HCT116 (cell line): ENCODE measurements at regions not wholly inside any gene's neighbourhood (a gene's known extent, or its start where the extent isn't known, plus 50 kb on each side); places are given as distances from the start of the nearest gene placed in this dataset.

Source experiments
- ATAC-seq: fragments of 200-7000 bp; cut with Tn5 transposase; 2 replicates; pipeline ENCODE4 v1.9.1; 2020; ENCODE audit warnings: mild to moderate bottlenecking, moderate library complexity
- BruUV-seq: library from RNA; stranded (reverse); fragments of 400-500 nt; replicated peaks from 2 replicates; lab custom pipeline; 2021; lab: Mats Ljungman, UMichigan
- CTCF ChIA-PET: fragments of 300-600 bp; sonication (Branson Sonifier 250); formaldehyde crosslinking; loops from one replicate; lab custom pipeline; 2021; ENCODE audit warnings: antibody characterized with exemption; lab: Charles Lee
- POLR2A ChIA-PET: fragments of 300-600, 350-600 bp; sonication (Branson Sonifier 250); formaldehyde crosslinking; loops from one replicate; lab custom pipeline; 2021; ENCODE audit warnings: antibody characterized with exemption; lab: Charles Lee
- RAD21 ChIA-PET, 2 experiments: fragments of 300-600 bp; sonication (Branson Sonifier 250); formaldehyde crosslinking; loops; one replicate each; lab custom pipeline; 2023; ENCODE audit warnings: low total read pairs in 2 of 2; ENCODE audit not compliant: uncharacterized antibody in 2 of 2, unreplicated experiment in 2 of 2, low non-redundant PET in 1 of 2; lab: Charles Lee
- DNase-seq: peaks from one replicate; pipeline ENCODE4 v3.0.0-alpha.2; 2010; ENCODE audit warnings: low read depth, low spot score
- H2AFZ ChIP-seq: fragments of 200-600 bp; shearing (Covaris generic), sonication (generic); 2 replicates; pipeline ENCODE4 v1.6.1; 2017; ENCODE audit warnings: low read depth, mixed run types, mixed read lengths, antibody characterized with exemption, low read length; ENCODE audit not compliant: poor library complexity, severe bottlenecking
- H3K27ac ChIP-seq: 2 replicates; pipeline ENCODE4 v1.5.1; 2012; ENCODE audit warnings: low read depth, low read length
- H3K27me3 ChIP-seq: fragments of 200-600 bp; sonication (generic); 2 replicates; pipeline ENCODE4 v1.6.1; 2016; ENCODE audit warnings: mixed run types, low read length, mixed read lengths; ENCODE audit not compliant: insufficient read depth
- H3K36me3 ChIP-seq, 2 experiments: fragments of 200-500 bp in 1 of 2; fragments of 200-600 bp in 1 of 2; sonication (Bioruptor generic) in 1 of 2; sonication (generic) in 1 of 2; 2 replicates each; pipeline versions ENCODE4 v1.5.1 to v1.6.1; 2014 to 2016; ENCODE audit warnings: low read length in 2 of 2, inconsistent platforms in 1 of 2, mixed read lengths in 1 of 2, mixed run types in 1 of 2; ENCODE audit not compliant: insufficient read depth in 2 of 2, control insufficient read depth in 1 of 2
- H3K4me1 ChIP-seq, 2 experiments: fragments of 200-600 bp in 1 of 2; sonication (generic) in 1 of 2; 2 replicates each; pipeline versions ENCODE4 v1.5.1 to v1.6.1; 2012 to 2017; ENCODE audit warnings: low read length in 2 of 2, inconsistent platforms in 1 of 2, mild to moderate bottlenecking in 1 of 2, mixed read lengths in 1 of 2, mixed run types in 1 of 2, moderate library complexity in 1 of 2; ENCODE audit not compliant: insufficient read depth in 2 of 2, control insufficient read depth in 1 of 2
- H3K4me2 ChIP-seq: fragments of 200-600 bp; sonication (generic); 2 replicates; pipeline ENCODE4 v1.6.1; 2017; ENCODE audit warnings: mixed run types, low read length, mixed read lengths
- H3K4me3 ChIP-seq, 2 experiments: fragments of 200-600 bp in 1 of 2; sonication (generic) in 1 of 2; replicated peaks in 1 of 2; 2 replicates each; pipeline ENCODE4 v1.5.1; 2011 to 2016; ENCODE audit warnings: low read length in 2 of 2, control low read depth in 1 of 2, low read depth in 1 of 2, mild to moderate bottlenecking in 1 of 2, mixed read lengths in 1 of 2, mixed run types in 1 of 2
- H3K79me2 ChIP-seq: fragments of 200-600 bp; sonication (generic); 2 replicates; pipeline ENCODE4 v1.6.1; 2017; ENCODE audit warnings: mild to moderate bottlenecking, mixed run types, low read length, moderate library complexity, mixed read lengths; ENCODE audit not compliant: insufficient read depth
- H3K9ac ChIP-seq: fragments of 200-600 bp; sonication (generic); 2 replicates; pipeline ENCODE4 v1.6.1; 2016; ENCODE audit warnings: low read length, mixed read lengths
- H3K9me2 ChIP-seq: fragments of 200-600 bp; sonication (generic), shearing (Covaris generic); 2 replicates; pipeline ENCODE4 v1.6.1; 2017; ENCODE audit warnings: mixed run types, mild to moderate bottlenecking, moderate library complexity; ENCODE audit not compliant: insufficient read depth
- H3K9me3 ChIP-seq, 2 experiments: fragments of 200-500 bp in 1 of 2; fragments of 200-600 bp in 1 of 2; sonication (Bioruptor generic) in 1 of 2; sonication (generic) in 1 of 2; 2 replicates each; pipeline ENCODE4 v1.6.1; 2014 to 2017; ENCODE audit warnings: low read length in 2 of 2, mixed read lengths in 2 of 2, inconsistent platforms in 1 of 2, low read depth in 1 of 2, mild to moderate bottlenecking in 1 of 2, mixed run types in 1 of 2, moderate library complexity in 1 of 2; ENCODE audit not compliant: control insufficient read depth in 1 of 2, insufficient read depth in 1 of 2
- H4K20me1 ChIP-seq: fragments of 200-600 bp; sonication (generic), shearing (Covaris generic); 2 replicates; pipeline ENCODE4 v1.6.1; 2017; ENCODE audit warnings: mixed run types, mild to moderate bottlenecking, moderate library complexity; ENCODE audit not compliant: insufficient read depth
- ATF3 ChIP-seq: IDR thresholded peaks from 2 replicates; pipeline ENCODE4 v1.6.1; 2012
- CBX3 ChIP-seq: IDR thresholded peaks from 2 replicates; pipeline ENCODE4 v1.6.1; 2012; ENCODE audit warnings: low read depth
- EGR1 ChIP-seq: IDR thresholded peaks from 2 replicates; pipeline ENCODE4 v1.6.1; 2012; ENCODE audit warnings: low read depth
- ELF1 ChIP-seq: IDR thresholded peaks from 2 replicates; pipeline ENCODE4 v1.6.1; 2012; ENCODE audit warnings: low read depth, borderline replicate concordance
- EZH2phosphoT487 ChIP-seq: fragments of 200-600 bp; IDR thresholded peaks from 2 replicates; pipeline ENCODE4 v1.6.1; 2018; ENCODE audit warnings: antibody characterized with exemption, borderline replicate concordance
- FOSL1 ChIP-seq: IDR thresholded peaks from 2 replicates; pipeline ENCODE4 v1.6.1; 2012; ENCODE audit warnings: low read depth
- POLR2AphosphoS5 ChIP-seq: IDR thresholded peaks from 2 replicates; pipeline ENCODE4 v1.6.1; 2011; ENCODE audit warnings: mild to moderate bottlenecking, low read depth, low read length, moderate library complexity
- RAD21 ChIP-seq: IDR thresholded peaks from 2 replicates; pipeline ENCODE4 v1.6.1; 2012; ENCODE audit warnings: low read depth, mild to moderate bottlenecking
- SP1 ChIP-seq: IDR thresholded peaks from 2 replicates; pipeline ENCODE4 v1.6.1; 2012; ENCODE audit warnings: low read depth
- SRF ChIP-seq: IDR thresholded peaks from 2 replicates; pipeline ENCODE4 v1.6.1; 2012; ENCODE audit warnings: low read depth
- intact Hi-C: fragments of 100-400 bp; cut with micrococcal nuclease; formaldehyde crosslinking; loops from 2 replicates; pipeline ENCODE4 v1.10.0; 2022
- TF ChIP-seq, protein P1 (sequence below): IDR thresholded peaks from 2 replicates; pipeline ENCODE4 v1.6.1; 2011; ENCODE audit warnings: mild to moderate bottlenecking, low read length, moderate library complexity; ENCODE audit not compliant: insufficient replicate concordance; ENCODE audit errors: extremely low read depth
- TF ChIP-seq, protein P2 (sequence below), 3 experiments: fragments of 200-600 bp in 1 of 3; sonication (generic) in 1 of 3; IDR thresholded peaks in 2 of 3; conservative IDR thresholded peaks in 1 of 3; 2 replicates each; pipeline ENCODE4 v1.5.1; 2012 to 2017; ENCODE audit warnings: low read depth in 2 of 3, low read length in 2 of 3, antibody characterized with exemption in 1 of 3, borderline replicate concordance in 1 of 3, control low read depth in 1 of 3, mild to moderate bottlenecking in 1 of 3, mixed read lengths in 1 of 3, mixed run types in 1 of 3, moderate library complexity in 1 of 3; ENCODE audit not compliant: insufficient read depth in 1 of 3

DNA sequence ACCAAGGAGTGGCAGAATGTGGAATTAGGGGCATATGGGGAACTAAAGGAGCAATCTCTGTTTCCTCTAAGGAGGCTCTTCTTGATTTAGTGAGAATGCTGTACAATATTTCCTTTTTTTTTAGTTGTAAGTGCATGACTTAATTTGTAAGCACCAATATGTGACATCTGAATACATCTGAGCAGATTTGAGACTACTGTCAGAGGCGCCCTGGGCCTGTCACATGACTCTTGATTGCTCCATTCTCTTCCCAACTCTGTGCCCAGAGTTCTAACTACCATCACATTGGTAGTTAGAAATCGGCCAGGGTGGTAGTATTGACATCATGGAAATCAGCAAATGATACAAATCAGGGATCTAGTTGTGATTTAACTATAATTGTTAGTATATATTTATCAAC is 110.1 kb upstream of the LMO4 start:
- CTCF ChIA-PET = no interaction called here
- intact Hi-C loops = no loop called here

More for the DNA sequence above, 110.1 kb upstream of the LMO4 start:
- H3K4me3 ChIP-seq = no peak overlapping the region
- H4K20me1 ChIP-seq = no peaks in the 10 kb centered on the region
- no peaks in the 10 kb centered on the region for H3K27me3 ChIP-seq
- no peaks in the 10 kb centered on the region for H3K9me3 ChIP-seq
- no peak overlapping the region for H3K27ac ChIP-seq
- TF ChIP-seq SP1 (no peak), RAD21 (no peak), CBX3 (no peak), ATF3 (no peak), EGR1 (no peak), POLR2AphosphoS5 (no peak), EZH2phosphoT487 (no peak), ELF1 (no peak), FOSL1 (no peak), SRF (no peak)
- TF ChIP-seq, protein P1, sequence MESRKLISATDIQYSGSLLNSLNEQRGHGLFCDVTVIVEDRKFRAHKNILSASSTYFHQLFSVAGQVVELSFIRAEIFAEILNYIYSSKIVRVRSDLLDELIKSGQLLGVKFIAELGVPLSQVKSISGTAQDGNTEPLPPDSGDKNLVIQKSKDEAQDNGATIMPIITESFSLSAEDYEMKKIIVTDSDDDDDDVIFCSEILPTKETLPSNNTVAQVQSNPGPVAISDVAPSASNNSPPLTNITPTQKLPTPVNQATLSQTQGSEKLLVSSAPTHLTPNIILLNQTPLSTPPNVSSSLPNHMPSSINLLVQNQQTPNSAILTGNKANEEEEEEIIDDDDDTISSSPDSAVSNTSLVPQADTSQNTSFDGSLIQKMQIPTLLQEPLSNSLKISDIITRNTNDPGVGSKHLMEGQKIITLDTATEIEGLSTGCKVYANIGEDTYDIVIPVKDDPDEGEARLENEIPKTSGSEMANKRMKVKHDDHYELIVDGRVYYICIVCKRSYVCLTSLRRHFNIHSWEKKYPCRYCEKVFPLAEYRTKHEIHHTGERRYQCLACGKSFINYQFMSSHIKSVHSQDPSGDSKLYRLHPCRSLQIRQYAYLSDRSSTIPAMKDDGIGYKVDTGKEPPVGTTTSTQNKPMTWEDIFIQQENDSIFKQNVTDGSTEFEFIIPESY = no peak
- TF ChIP-seq, protein P2, sequence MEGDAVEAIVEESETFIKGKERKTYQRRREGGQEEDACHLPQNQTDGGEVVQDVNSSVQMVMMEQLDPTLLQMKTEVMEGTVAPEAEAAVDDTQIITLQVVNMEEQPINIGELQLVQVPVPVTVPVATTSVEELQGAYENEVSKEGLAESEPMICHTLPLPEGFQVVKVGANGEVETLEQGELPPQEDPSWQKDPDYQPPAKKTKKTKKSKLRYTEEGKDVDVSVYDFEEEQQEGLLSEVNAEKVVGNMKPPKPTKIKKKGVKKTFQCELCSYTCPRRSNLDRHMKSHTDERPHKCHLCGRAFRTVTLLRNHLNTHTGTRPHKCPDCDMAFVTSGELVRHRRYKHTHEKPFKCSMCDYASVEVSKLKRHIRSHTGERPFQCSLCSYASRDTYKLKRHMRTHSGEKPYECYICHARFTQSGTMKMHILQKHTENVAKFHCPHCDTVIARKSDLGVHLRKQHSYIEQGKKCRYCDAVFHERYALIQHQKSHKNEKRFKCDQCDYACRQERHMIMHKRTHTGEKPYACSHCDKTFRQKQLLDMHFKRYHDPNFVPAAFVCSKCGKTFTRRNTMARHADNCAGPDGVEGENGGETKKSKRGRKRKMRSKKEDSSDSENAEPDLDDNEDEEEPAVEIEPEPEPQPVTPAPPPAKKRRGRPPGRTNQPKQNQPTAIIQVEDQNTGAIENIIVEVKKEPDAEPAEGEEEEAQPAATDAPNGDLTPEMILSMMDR (IDR thresholded peaks at IDR 0.05 in 2 of 3, conservative IDR thresholded peaks at IDR 0.05 in 1 of 3; ENCODE audit: borderline replicate concordance in 1 of 3, insufficient read depth in 1 of 3, low read depth in 2 of 3, low read length in 2 of 3) = no peak
- H3K4me1 ChIP-seq = no peaks in the 10 kb centered on the region
- H2AFZ ChIP-seq = no peak overlapping the region
- BruUV-seq = no TSS peak
- ATAC-seq (no peak), DNase-seq (no peak)
- no peak overlapping the region for H3K9ac ChIP-seq
- no peaks in the 10 kb centered on the region for H3K9me2 ChIP-seq
- no peaks in the 10 kb centered on the region for H3K79me2 ChIP-seq
- ChIA-PET POLR2A (no interaction called here), RAD21 (no interaction called here)
- H3K36me3 ChIP-seq = no peaks in the 10 kb centered on the region
- no peak overlapping the region for H3K4me2 ChIP-seq
